Neural cell (in vitro differentiated cells): ENCODE measurements at regions not wholly inside any gene's neighbourhood (a gene's known extent, or its start where the extent isn't known, plus 50 kb on each side); places are given as distances from the start of the nearest gene placed in this dataset.

Source experiments
- MXI1 ChIP-seq: fragments of 450-650 bp; conservative IDR thresholded peaks from 2 replicates; pipeline ENCODE4 v1.6.1; 2014; ENCODE audit warnings: antibody characterized with exemption, mild to moderate bottlenecking; ENCODE audit not compliant: poor library complexity, severe bottlenecking
- TF ChIP-seq, protein P1 (sequence below): IDR thresholded peaks from 2 replicates; pipeline ENCODE4 v1.6.1; 2012; ENCODE audit warnings: borderline replicate concordance
- TF ChIP-seq, protein P2 (sequence below): fragments of 450-650 bp; IDR thresholded peaks from 2 replicates; pipeline ENCODE4 v1.5.1; 2014; ENCODE audit warnings: antibody characterized with exemption, mild to moderate bottlenecking, moderate library complexity; ENCODE audit not compliant: poor library complexity, severe bottlenecking

DNA sequence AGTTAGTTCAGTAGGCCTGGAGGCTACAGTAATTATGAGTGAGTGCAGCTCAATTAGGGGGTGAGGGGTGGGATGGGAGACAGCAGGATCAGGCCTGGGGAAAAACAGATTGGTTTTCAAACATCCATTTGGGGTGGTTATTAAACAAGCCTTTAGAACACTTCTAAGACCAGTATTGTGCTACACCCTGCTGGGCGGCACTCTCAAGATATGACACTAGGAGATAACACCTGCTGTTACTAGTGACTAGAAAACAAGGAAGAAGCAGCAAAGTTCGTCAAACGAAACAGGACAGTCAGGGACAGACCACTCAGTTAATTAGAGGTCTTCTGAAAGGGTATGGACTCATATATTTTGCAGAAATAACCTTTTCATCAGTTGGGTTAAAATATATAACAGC lies 353.6 kb downstream of the PTEN start:
- TF ChIP-seq, protein P1, sequence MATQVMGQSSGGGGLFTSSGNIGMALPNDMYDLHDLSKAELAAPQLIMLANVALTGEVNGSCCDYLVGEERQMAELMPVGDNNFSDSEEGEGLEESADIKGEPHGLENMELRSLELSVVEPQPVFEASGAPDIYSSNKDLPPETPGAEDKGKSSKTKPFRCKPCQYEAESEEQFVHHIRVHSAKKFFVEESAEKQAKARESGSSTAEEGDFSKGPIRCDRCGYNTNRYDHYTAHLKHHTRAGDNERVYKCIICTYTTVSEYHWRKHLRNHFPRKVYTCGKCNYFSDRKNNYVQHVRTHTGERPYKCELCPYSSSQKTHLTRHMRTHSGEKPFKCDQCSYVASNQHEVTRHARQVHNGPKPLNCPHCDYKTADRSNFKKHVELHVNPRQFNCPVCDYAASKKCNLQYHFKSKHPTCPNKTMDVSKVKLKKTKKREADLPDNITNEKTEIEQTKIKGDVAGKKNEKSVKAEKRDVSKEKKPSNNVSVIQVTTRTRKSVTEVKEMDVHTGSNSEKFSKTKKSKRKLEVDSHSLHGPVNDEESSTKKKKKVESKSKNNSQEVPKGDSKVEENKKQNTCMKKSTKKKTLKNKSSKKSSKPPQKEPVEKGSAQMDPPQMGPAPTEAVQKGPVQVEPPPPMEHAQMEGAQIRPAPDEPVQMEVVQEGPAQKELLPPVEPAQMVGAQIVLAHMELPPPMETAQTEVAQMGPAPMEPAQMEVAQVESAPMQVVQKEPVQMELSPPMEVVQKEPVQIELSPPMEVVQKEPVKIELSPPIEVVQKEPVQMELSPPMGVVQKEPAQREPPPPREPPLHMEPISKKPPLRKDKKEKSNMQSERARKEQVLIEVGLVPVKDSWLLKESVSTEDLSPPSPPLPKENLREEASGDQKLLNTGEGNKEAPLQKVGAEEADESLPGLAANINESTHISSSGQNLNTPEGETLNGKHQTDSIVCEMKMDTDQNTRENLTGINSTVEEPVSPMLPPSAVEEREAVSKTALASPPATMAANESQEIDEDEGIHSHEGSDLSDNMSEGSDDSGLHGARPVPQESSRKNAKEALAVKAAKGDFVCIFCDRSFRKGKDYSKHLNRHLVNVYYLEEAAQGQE: no peak
- TF ChIP-seq, protein P2, sequence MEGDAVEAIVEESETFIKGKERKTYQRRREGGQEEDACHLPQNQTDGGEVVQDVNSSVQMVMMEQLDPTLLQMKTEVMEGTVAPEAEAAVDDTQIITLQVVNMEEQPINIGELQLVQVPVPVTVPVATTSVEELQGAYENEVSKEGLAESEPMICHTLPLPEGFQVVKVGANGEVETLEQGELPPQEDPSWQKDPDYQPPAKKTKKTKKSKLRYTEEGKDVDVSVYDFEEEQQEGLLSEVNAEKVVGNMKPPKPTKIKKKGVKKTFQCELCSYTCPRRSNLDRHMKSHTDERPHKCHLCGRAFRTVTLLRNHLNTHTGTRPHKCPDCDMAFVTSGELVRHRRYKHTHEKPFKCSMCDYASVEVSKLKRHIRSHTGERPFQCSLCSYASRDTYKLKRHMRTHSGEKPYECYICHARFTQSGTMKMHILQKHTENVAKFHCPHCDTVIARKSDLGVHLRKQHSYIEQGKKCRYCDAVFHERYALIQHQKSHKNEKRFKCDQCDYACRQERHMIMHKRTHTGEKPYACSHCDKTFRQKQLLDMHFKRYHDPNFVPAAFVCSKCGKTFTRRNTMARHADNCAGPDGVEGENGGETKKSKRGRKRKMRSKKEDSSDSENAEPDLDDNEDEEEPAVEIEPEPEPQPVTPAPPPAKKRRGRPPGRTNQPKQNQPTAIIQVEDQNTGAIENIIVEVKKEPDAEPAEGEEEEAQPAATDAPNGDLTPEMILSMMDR: no peak
- TF ChIP-seq MXI1: no peak
